H1 (cell line): ENCODE measurements at regions not wholly inside any gene's neighbourhood (a gene's known extent, or its start where the extent isn't known, plus 50 kb on each side); places are given as distances from the start of the nearest gene placed in this dataset.

Source experiments
- MAFK ChIP-seq: IDR thresholded peaks from 2 replicates; pipeline ENCODE4 v1.6.1; 2012; ENCODE audit warnings: low read depth, mild to moderate bottlenecking, improper control_type of control experiment, low read length
- NRF1 ChIP-seq: IDR thresholded peaks from 2 replicates; pipeline ENCODE4 v1.6.1; 2011; ENCODE audit warnings: mild to moderate bottlenecking, low read depth, low read length, improper control_type of control experiment

DNA sequence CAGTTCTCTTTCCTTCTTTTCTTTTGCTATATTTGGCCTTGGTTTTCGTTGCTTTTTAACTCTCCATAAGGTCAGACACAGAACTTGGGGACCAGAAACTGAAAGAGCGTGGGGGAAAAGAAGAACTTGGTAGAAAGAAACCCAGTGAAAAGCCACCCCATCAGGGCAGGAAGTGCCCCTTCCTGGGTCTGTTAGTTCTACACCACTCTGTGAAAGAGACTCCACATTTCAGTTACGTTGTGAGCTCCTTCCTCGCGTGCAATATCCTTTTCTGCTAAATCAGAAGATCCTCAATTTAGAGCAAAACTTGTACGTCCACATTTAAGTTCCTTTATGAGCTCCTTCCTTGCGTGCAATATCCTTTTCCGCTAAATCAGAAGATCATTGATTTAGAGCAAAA, 220.6 kb upstream of the FOXK1 start (continued):
- TF ChIP-seq NRF1 (no peak), MAFK (no peak)
